Right renal cortex interstitium (tissue), 3 donors: ENCODE measurements at regions not wholly inside any gene's neighbourhood (a gene's known extent, or its start where the extent isn't known, plus 50 kb on each side); places are given as distances from the start of the nearest gene placed in this dataset.
"Not testable (repeated sequence)": the region's sequence is repeated elsewhere in the genome, so short reads cannot be mapped to it uniquely, and the experiment has no call there.

Experiments used
- DNase-seq, 3 donors: peaks; one replicate each; pipeline ENCODE4 v3.0.0-alpha.2; 2013; ENCODE audit warnings: low read depth in 3 of 3, low spot score in 2 of 3

GRCh38 chr6:10343320-10343719 is 71.6 kb downstream of the TFAP2A start:
- no peak for DNase-seq

- no peak for DNase-seq
These were observed 73.3 kb downstream of the TFAP2A start for GRCh38 chr6:10341605-10342004.

GRCh38 chr6:10338151-10338550 is 76.7 kb downstream of the TFAP2A start:
- no peak for DNase-seq

- DNase-seq, result not testable (repeated sequence)
These were observed 77.5 kb downstream of the TFAP2A start for GRCh38 chr6:10337376-10337775.

- DNase-seq, result no peak
These were observed 82.8 kb downstream of the TFAP2A start for GRCh38 chr6:10332111-10332510.

- no peak for DNase-seq
These were observed 83.4 kb downstream of the TFAP2A start for GRCh38 chr6:10331334-10331968.

- DNase-seq, result no peak
These were observed 84.4 kb downstream of the TFAP2A start for GRCh38 chr6:10330515-10330914.

GRCh38 chr6:10323018-10323417 is 91.9 kb downstream of the TFAP2A start:
- no peak for DNase-seq

- DNase-seq, result no peak
These were observed 94.6 kb downstream of the TFAP2A start for GRCh38 chr6:10320291-10320690.

- no peak for DNase-seq
These were observed 98.5 kb downstream of the TFAP2A start for GRCh38 chr6:10316373-10316721.

- DNase-seq, result no peak
These were observed 99.1 kb downstream of the TFAP2A start for GRCh38 chr6:10315658-10316372.

GRCh38 chr6:10315034-10315433 is 99.8 kb downstream of the TFAP2A start:
- no peak for DNase-seq

- no peak for DNase-seq
These were observed 100.5 kb downstream of the TFAP2A start for GRCh38 chr6:10314163-10314955.

- DNase-seq, result no peak
These were observed 101.1 kb downstream of the TFAP2A start for GRCh38 chr6:10313799-10314162.

- DNase-seq, result no peak
These were observed 102.4 kb downstream of the TFAP2A start for GRCh38 chr6:10312445-10312844.

- not testable (repeated sequence) for DNase-seq
These were observed 103.1 kb downstream of the TFAP2A start for GRCh38 chr6:10311546-10312405.

GRCh38 chr6:10310826-10311225 is 104.0 kb downstream of the TFAP2A start:
- no peak for DNase-seq

GRCh38 chr6:10310330-10310653 is 104.6 kb downstream of the TFAP2A start:
- DNase-seq, result no peak

- DNase-seq, result no peak
These were observed 105.2 kb downstream of the TFAP2A start for GRCh38 chr6:10309457-10310329.

- no peak for DNase-seq
These were observed 107.4 kb downstream of the TFAP2A start for GRCh38 chr6:10307476-10307875.
